ENCODE measurements at regions not wholly inside any gene's neighbourhood (a gene's known extent, or its start where the extent isn't known, plus 50 kb on each side); places are given as distances from the start of the nearest gene placed in this dataset.

DNA sequence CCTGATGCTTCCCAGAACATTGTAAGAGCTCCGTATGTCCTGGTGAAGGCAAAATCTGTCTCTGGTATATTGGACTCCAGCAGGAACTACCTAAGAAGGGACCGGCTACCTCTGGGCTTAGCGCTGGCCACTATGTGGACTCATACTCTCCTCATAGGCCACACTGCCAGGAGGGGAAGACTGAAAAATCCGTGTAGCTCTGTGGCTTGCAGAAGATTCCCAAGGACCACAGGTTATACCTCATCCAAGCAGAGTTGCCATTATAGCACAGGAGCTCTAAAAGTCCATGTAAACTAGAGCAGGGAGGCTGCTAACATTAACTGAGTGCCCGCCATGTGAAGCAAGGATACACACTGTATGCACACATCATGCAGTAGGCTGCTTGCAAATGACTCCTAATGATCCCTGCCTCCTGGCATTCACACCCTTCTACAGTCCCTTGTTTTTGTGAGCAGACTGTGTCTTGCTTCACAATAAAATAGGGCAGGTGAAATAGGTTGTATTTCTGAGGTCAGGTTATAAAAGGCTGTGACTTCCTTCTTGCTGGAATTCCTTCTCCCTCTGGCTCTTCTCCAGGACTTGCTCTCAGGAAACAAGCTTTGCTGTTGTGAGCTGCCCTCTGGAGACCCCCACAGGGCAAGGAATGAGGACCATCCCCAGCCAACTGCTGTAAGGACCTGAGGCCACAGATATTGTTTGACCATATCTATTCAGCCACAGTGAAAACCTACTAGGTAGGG is 192.6 kb upstream of the UBL3 start:
- TF ChIP-seq, protein P1, sequence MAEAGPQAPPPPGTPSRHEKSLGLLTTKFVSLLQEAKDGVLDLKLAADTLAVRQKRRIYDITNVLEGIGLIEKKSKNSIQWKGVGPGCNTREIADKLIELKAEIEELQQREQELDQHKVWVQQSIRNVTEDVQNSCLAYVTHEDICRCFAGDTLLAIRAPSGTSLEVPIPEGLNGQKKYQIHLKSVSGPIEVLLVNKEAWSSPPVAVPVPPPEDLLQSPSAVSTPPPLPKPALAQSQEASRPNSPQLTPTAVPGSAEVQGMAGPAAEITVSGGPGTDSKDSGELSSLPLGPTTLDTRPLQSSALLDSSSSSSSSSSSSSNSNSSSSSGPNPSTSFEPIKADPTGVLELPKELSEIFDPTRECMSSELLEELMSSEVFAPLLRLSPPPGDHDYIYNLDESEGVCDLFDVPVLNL (CRISPR knock-in tag; IDR thresholded peaks at IDR 0.05; ENCODE audit: low read depth): no peak
- TF ChIP-seq ZNF23 (CRISPR knock-in tag; IDR thresholded peaks at IDR 0.05) (no peak), FOXP4 (CRISPR knock-in tag; IDR thresholded peaks at IDR 0.05; ENCODE audit: borderline replicate concordance) (no peak), RBBP5 (IDR thresholded peaks at IDR 0.05; ENCODE audit: borderline replicate concordance, insufficient read depth, low read length, poor library complexity, severe bottlenecking) (no peak), ZNF324 (CRISPR knock-in tag; IDR thresholded peaks at IDR 0.05) (no peak), ETV6 (IDR thresholded peaks at IDR 0.05; ENCODE audit: borderline replicate concordance in 1 of 2, low read depth in 2 of 2, low read length in 1 of 2) (no peak), ETV6 (CRISPR knock-in tag; IDR thresholded peaks at IDR 0.05; ENCODE audit: borderline replicate concordance) (no peak), ZKSCAN8 (CRISPR knock-in tag; IDR thresholded peaks at IDR 0.05) (no peak)
- TF ChIP-seq, protein P2, sequence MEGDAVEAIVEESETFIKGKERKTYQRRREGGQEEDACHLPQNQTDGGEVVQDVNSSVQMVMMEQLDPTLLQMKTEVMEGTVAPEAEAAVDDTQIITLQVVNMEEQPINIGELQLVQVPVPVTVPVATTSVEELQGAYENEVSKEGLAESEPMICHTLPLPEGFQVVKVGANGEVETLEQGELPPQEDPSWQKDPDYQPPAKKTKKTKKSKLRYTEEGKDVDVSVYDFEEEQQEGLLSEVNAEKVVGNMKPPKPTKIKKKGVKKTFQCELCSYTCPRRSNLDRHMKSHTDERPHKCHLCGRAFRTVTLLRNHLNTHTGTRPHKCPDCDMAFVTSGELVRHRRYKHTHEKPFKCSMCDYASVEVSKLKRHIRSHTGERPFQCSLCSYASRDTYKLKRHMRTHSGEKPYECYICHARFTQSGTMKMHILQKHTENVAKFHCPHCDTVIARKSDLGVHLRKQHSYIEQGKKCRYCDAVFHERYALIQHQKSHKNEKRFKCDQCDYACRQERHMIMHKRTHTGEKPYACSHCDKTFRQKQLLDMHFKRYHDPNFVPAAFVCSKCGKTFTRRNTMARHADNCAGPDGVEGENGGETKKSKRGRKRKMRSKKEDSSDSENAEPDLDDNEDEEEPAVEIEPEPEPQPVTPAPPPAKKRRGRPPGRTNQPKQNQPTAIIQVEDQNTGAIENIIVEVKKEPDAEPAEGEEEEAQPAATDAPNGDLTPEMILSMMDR (IDR thresholded peaks at IDR 0.05 in 2 of 3, conservative IDR thresholded peaks at IDR 0.05 in 1 of 3; ENCODE audit: insufficient read depth in 2 of 3, low read depth in 1 of 3, low read length in 3 of 3): no peak
